SK-N-SH (cell line): ENCODE measurements at regions not wholly inside any gene's neighbourhood (a gene's known extent, or its start where the extent isn't known, plus 50 kb on each side); places are given as distances from the start of the nearest gene placed in this dataset.
A peak's percentile ranks its signal among the peaks of the same experiment; 100 is the strongest.

Experiments
- CTCF ChIA-PET: fragments of 300-600, 350-600 bp; formaldehyde crosslinking; extraction: SDS; loops from one replicate; lab custom pipeline; 2021; lab: Yijun Ruan, JAX
- POLR2A ChIA-PET: fragments of 350-600 bp; sonication (Branson Sonifier 250); formaldehyde crosslinking; extraction: SDS; loops from one replicate; lab custom pipeline; 2020; ENCODE audit warnings: antibody characterized with exemption, inconsistent platforms; lab: Yijun Ruan, JAX
- DNase-seq: peaks from one replicate; pipeline ENCODE4 v3.0.0; 2012
- H2AFZ ChIP-seq: fragments of 200-600 bp; sonication (generic); 2 replicates; pipeline ENCODE4 v1.8.1; 2016; ENCODE audit warnings: antibody characterized with exemption, mild to moderate bottlenecking, low read depth
- H3F3A ChIP-seq: fragments of 200-600 bp; sonication (generic); replicated peaks from 2 replicates; pipeline ENCODE3; 2016; ENCODE audit warnings: antibody characterized with exemption, mild to moderate bottlenecking; ENCODE audit not compliant: insufficient read depth
- H3K27ac ChIP-seq, 2 experiments: fragments of 200-500 bp in 1 of 2; fragments of 200-600 bp in 1 of 2; sonication (Bioruptor generic) in 1 of 2; sonication (generic), shearing (Covaris generic) in 1 of 2; 2 replicates each; pipeline versions ENCODE4 v1.5.1 to v1.6.1; 2014 to 2016; ENCODE audit warnings: low read depth in 2 of 2, inconsistent platforms in 1 of 2, low read length in 1 of 2, mild to moderate bottlenecking in 1 of 2, mixed read lengths in 1 of 2
- H3K27me3 ChIP-seq: fragments of 200-600 bp; sonication (generic), shearing (Covaris generic); 2 replicates; pipeline ENCODE4 v1.6.1; 2016; ENCODE audit warnings: mixed run types; ENCODE audit not compliant: insufficient read depth
- H3K36me3 ChIP-seq, 2 experiments: fragments of 200-500 bp in 1 of 2; fragments of 200-600 bp in 1 of 2; sonication (Bioruptor generic) in 1 of 2; sonication (generic) in 1 of 2; replicated peaks in 1 of 2; 2 replicates each; pipeline versions ENCODE3 to v1.5.1; 2014 to 2016; ENCODE audit warnings: low read length in 1 of 2, mild to moderate bottlenecking in 1 of 2; ENCODE audit not compliant: insufficient read depth in 2 of 2, control insufficient read depth in 1 of 2
- H3K4me1 ChIP-seq, 2 experiments: fragments of 200-500 bp in 1 of 2; fragments of 200-600 bp in 1 of 2; sonication (Bioruptor generic) in 1 of 2; sonication (generic), shearing (Covaris generic) in 1 of 2; 2 replicates each; pipeline versions ENCODE4 v1.5.1 to v1.6.1; 2014 to 2016; ENCODE audit warnings: low read depth in 1 of 2, low read length in 1 of 2, mixed run types in 1 of 2; ENCODE audit not compliant: insufficient read depth in 2 of 2, control insufficient read depth in 1 of 2
- H3K4me2 ChIP-seq: fragments of 200-600 bp; sonication (generic), shearing (Covaris generic); 2 replicates; pipeline ENCODE4 v1.6.1; 2017; ENCODE audit warnings: mixed run types
- H3K4me3 ChIP-seq, 2 experiments: fragments of 200-500 bp in 1 of 2; fragments of 200-600 bp in 1 of 2; sonication (Bioruptor generic) in 1 of 2; sonication (generic), shearing (Covaris generic) in 1 of 2; 2 replicates each; pipeline versions ENCODE4 v1.5.1 to v1.8.1; 2014 to 2016; ENCODE audit warnings: low read depth in 2 of 2, inconsistent platforms in 1 of 2, low read length in 1 of 2, mild to moderate bottlenecking in 1 of 2, mixed read lengths in 1 of 2, moderate library complexity in 1 of 2
- H3K79me2 ChIP-seq: fragments of 200-600 bp; sonication (generic); 2 replicates; pipeline ENCODE4 v1.8.1; 2017; ENCODE audit warnings: mild to moderate bottlenecking; ENCODE audit not compliant: insufficient read depth
- H3K9ac ChIP-seq: fragments of 200-600 bp; sonication (generic); 2 replicates; pipeline ENCODE4 v1.6.1; 2017; ENCODE audit warnings: mixed run types
- H3K9me2 ChIP-seq: fragments of 200-600 bp; sonication (generic); 2 replicates; pipeline ENCODE4 v1.6.1; 2017; ENCODE audit warnings: mixed run types
- H3K9me3 ChIP-seq: fragments of 200-600 bp; sonication (generic); 2 replicates; pipeline ENCODE4 v1.6.1; 2017; ENCODE audit warnings: mixed run types, mild to moderate bottlenecking, moderate library complexity
- H4K20me1 ChIP-seq: fragments of 200-600 bp; sonication (generic); 2 replicates; pipeline ENCODE4 v1.6.1; 2017; ENCODE audit warnings: mild to moderate bottlenecking, mixed run types; ENCODE audit not compliant: insufficient read depth
- EP300 ChIP-seq, 2 experiments: IDR thresholded peaks; 2 replicates each; pipeline versions ENCODE4 v1.4.0 to v1.6.1; 2012; ENCODE audit warnings: borderline replicate concordance in 1 of 2, low read depth in 1 of 2, low read length in 1 of 2
- EZH2phosphoT487 ChIP-seq: fragments of 200-600 bp; sonication (generic); IDR thresholded peaks from 2 replicates; pipeline ENCODE4 v1.6.1; 2017; ENCODE audit warnings: low read depth, mixed run types, mild to moderate bottlenecking, antibody characterized with exemption, moderate library complexity, borderline replicate concordance
- FOSL2 ChIP-seq: IDR thresholded peaks from 2 replicates; pipeline ENCODE4 v1.4.0; 2012; ENCODE audit warnings: low read depth, mild to moderate bottlenecking, moderate library complexity, borderline replicate concordance
- FOXM1 ChIP-seq: IDR thresholded peaks from 2 replicates; pipeline ENCODE4 v1.4.0; 2012; ENCODE audit warnings: low read depth, mild to moderate bottlenecking
- GATA2 ChIP-seq: sonication (generic); formaldehyde crosslinking; IDR thresholded peaks from 2 replicates; pipeline ENCODE4 v1.5.0; 2020; ENCODE audit warnings: mild to moderate bottlenecking, missing genetic modification reagents
- JUND ChIP-seq: IDR thresholded peaks from 2 replicates; pipeline ENCODE4 v1.4.0; 2012
- MEF2A ChIP-seq: IDR thresholded peaks from 2 replicates; pipeline ENCODE4 v1.4.0; 2012; ENCODE audit warnings: low read depth, borderline replicate concordance
- MXI1 ChIP-seq: IDR thresholded peaks from 2 replicates; pipeline ENCODE4 v1.6.1; 2012; ENCODE audit warnings: mild to moderate bottlenecking, low read depth, low read length, improper control_type of control experiment
- NFIC ChIP-seq: IDR thresholded peaks from 2 replicates; pipeline ENCODE4 v1.4.0; 2012; ENCODE audit warnings: borderline replicate concordance
- NRF1 ChIP-seq: IDR thresholded peaks from 2 replicates; pipeline ENCODE4 v1.6.1; 2012; ENCODE audit warnings: low read depth, mild to moderate bottlenecking, low read length
- RFX5 ChIP-seq: IDR thresholded peaks from 2 replicates; pipeline ENCODE4 v1.6.1; 2012; ENCODE audit warnings: mild to moderate bottlenecking, improper control_type of control experiment, low read length
- RXRA ChIP-seq: IDR thresholded peaks from 2 replicates; pipeline ENCODE4 v1.4.0; 2012; ENCODE audit warnings: low read depth, mild to moderate bottlenecking, borderline replicate concordance
- SIN3A ChIP-seq: IDR thresholded peaks from 2 replicates; pipeline ENCODE4 v1.6.1; 2012; ENCODE audit warnings: low read depth, mild to moderate bottlenecking, low read length, moderate library complexity, borderline replicate concordance
- TAF1 ChIP-seq: IDR thresholded peaks from 2 replicates; pipeline ENCODE4 v1.6.1; 2012; ENCODE audit warnings: low read depth, mild to moderate bottlenecking, low read length, moderate library complexity, borderline replicate concordance
- YY1 ChIP-seq: IDR thresholded peaks from 2 replicates; pipeline ENCODE4 v1.4.0; 2012; ENCODE audit warnings: low read depth, mild to moderate bottlenecking
- WGBS: methylation state at CpG from one replicate; pipeline ENCODE4 v1.1.6; 2017; ENCODE audit warnings: low lambda C conversion rate; 5-methylcytosine and 5-hydroxymethylcytosine counted together
- TF ChIP-seq, protein P1 (sequence below): IDR thresholded peaks from 2 replicates; pipeline ENCODE4 v1.4.0; 2012; ENCODE audit warnings: low read depth
- TF ChIP-seq, protein P2 (sequence below): IDR thresholded peaks from 2 replicates; pipeline ENCODE4; 2012
- TF ChIP-seq, protein P3 (sequence below): fragments of 200-600 bp; sonication (generic); IDR thresholded peaks from 2 replicates; pipeline ENCODE4 v1.6.1; 2017; ENCODE audit warnings: antibody characterized with exemption, mild to moderate bottlenecking, moderate library complexity

DNA sequence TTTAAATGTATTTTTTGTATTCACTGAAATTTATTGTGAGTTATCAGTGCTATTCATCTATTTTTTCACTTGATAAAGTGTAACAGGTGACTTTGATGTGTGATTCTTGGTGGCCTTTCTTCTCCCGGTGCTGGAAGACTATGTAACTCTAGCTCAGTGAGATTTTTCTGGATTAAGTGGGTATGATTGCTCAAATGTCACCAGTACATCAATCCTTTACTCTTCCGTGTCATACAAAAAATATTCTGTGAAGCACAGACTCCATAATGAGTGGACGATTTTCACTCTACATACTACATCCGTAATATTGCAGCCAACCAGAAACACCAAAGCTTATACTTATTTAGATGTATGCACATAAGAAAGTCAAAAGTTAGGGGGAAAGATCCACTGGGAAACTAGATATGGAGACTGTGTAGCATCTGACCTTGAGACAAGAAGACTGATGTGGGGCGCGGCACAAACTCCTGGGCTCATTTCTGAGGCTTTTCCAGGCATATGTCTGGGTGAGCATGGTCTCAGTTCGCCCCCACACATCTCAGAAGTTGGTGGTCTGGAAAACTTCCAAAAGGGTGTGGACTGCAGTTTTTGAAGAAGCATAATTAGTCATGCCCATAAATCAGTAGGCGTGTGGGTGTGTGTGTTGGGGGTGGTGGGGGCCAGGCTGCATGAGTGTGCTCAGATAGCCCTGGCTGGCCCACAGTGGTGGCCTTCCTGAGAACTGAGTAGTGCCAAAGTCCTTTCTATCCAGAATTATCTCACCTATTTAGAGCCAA is 53.9 kb upstream of the TENM3 start:
- peaks cover 4 to 22% of the 10 kb centered on the region in 2 experiments; a peak in 3 of 4 replicates for H3K4me1 ChIP-seq
- no peaks in the 10 kb centered on the region for H3K9me3 ChIP-seq
- no peak overlapping the region for H3K4me3 ChIP-seq
- no peak for DNase-seq
- no peak overlapping the region for H3K27ac ChIP-seq
- ChIA-PET POLR2A (no interaction called here), CTCF (interaction anchor here (1.4 kb wide), 1 partner anchor 16 kb away, joined by 3 read pairs; no protein-coding TSS in a partner anchor)
- H3K9me2 ChIP-seq: no peaks in the 10 kb centered on the region
- no peaks in the 10 kb centered on the region for H4K20me1 ChIP-seq
- no peak overlapping the region for H3K4me2 ChIP-seq
- H3F3A ChIP-seq: no peaks in the 10 kb centered on the region
- 81% methylated on average over 8 of the region's 8 CpGs for WGBS
- no peaks in the 10 kb centered on the region for H3K27me3 ChIP-seq
- no peak overlapping the region for H3K9ac ChIP-seq
- no peaks in the 10 kb centered on the region for H3K79me2 ChIP-seq
- H3K36me3 ChIP-seq: no peaks in the 10 kb centered on the region
- no peak overlapping the region for H2AFZ ChIP-seq
- peak; percentile 53 for TF ChIP-seq JUND
- 0 out of 2 replicates have a peak, but pooled peaks have one; percentile 28 for TF ChIP-seq FOSL2
- TF ChIP-seq, protein P1, sequence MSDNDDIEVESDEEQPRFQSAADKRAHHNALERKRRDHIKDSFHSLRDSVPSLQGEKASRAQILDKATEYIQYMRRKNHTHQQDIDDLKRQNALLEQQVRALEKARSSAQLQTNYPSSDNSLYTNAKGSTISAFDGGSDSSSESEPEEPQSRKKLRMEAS: no peak
- TF ChIP-seq RFX5: no peak
- TF ChIP-seq SIN3A: 0 out of 2 replicates have a peak, but pooled peaks have one; percentile 51
- TF ChIP-seq EP300 (IDR thresholded peaks at IDR 0.05; ENCODE audit: borderline replicate concordance in 1 of 2, low read depth in 1 of 2, low read length in 1 of 2): peak in 1 of 2 experiments; percentile 62; a peak in 1 of 4 replicates
- TF ChIP-seq NFIC: peak; percentile 71; the same call in 1 of the 2 replicates
- TF ChIP-seq, protein P2, sequence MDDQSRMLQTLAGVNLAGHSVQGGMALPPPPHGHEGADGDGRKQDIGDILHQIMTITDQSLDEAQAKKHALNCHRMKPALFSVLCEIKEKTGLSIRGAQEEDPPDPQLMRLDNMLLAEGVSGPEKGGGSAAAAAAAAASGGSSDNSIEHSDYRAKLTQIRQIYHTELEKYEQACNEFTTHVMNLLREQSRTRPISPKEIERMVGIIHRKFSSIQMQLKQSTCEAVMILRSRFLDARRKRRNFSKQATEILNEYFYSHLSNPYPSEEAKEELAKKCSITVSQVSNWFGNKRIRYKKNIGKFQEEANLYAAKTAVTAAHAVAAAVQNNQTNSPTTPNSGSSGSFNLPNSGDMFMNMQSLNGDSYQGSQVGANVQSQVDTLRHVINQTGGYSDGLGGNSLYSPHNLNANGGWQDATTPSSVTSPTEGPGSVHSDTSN: peak; percentile 88
- TF ChIP-seq MEF2A: no peak

DNA sequence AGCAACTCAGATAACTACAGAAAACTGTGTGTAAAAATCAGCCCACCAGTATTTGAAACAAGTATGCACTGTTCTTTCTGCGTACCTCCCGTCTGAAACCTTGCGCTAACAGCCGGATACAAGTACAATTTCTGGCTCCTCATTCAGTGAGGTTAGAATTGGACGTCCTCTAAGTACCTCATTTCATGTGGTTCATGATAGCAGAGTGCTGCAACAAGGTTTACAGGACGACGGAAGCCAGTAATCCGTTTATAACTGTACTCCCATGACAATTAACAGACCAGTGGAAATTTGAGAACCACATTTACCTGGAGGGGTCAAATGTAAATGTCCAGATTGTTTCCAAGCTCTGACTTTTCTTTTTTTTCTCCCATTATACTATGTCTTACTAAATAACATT is 52.9 kb upstream of the TENM3 start:
- ChIA-PET POLR2A (no interaction called here), CTCF (interaction anchor here (1.4 kb wide), 1 partner anchor 15 kb away, joined by 3 read pairs; no protein-coding TSS in a partner anchor)
- Histone ChIP-seq H3K79me2 (no peaks in the 10 kb centered on the region), H3K9ac (no peak overlapping the region), H3K27ac (no peak overlapping the region), H3K4me1 (peaks cover 4 to 22% of the 10 kb centered on the region in 2 experiments; a peak in 3 of 4 replicates), H3K4me2 (no peak overlapping the region), H4K20me1 (no peaks in the 10 kb centered on the region), H3K9me3 (no peaks in the 10 kb centered on the region), H2AFZ (no peak overlapping the region), H3K9me2 (no peaks in the 10 kb centered on the region), H3K27me3 (no peaks in the 10 kb centered on the region), H3K36me3 (no peaks in the 10 kb centered on the region), H3F3A (no peaks in the 10 kb centered on the region), H3K4me3 (no peak overlapping the region)
- TF ChIP-seq EZH2phosphoT487 (no peak), NRF1 (no peak), JUND (no peak), RXRA (no peak), YY1 (no peak), GATA2 (CRISPR knock-in tag) (no peak), TAF1 (no peak), MEF2A (no peak), MXI1 (no peak), FOXM1 (no peak)
- TF ChIP-seq, protein P2: no peak
- TF ChIP-seq, protein P3, sequence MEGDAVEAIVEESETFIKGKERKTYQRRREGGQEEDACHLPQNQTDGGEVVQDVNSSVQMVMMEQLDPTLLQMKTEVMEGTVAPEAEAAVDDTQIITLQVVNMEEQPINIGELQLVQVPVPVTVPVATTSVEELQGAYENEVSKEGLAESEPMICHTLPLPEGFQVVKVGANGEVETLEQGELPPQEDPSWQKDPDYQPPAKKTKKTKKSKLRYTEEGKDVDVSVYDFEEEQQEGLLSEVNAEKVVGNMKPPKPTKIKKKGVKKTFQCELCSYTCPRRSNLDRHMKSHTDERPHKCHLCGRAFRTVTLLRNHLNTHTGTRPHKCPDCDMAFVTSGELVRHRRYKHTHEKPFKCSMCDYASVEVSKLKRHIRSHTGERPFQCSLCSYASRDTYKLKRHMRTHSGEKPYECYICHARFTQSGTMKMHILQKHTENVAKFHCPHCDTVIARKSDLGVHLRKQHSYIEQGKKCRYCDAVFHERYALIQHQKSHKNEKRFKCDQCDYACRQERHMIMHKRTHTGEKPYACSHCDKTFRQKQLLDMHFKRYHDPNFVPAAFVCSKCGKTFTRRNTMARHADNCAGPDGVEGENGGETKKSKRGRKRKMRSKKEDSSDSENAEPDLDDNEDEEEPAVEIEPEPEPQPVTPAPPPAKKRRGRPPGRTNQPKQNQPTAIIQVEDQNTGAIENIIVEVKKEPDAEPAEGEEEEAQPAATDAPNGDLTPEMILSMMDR: no peak
- DNase-seq: no peak
- WGBS: 84% methylated on average over 8 of the region's 8 CpGs
